Mesendoderm (in vitro differentiated cells): ENCODE measurements at regions not wholly inside any gene's neighbourhood (a gene's known extent, or its start where the extent isn't known, plus 50 kb on each side); places are given as distances from the start of the nearest gene placed in this dataset.

ENCODE experiments used
- DNase-seq: peaks from one replicate; pipeline ENCODE4 v3.0.0; 2013
- H2AK5ac ChIP-seq: 2 replicates; pipeline ENCODE4 v1.6.1; 2013; ENCODE audit warnings: low read length, inconsistent platforms
- H2BK120ac ChIP-seq: 2 replicates; pipeline ENCODE4 v1.6.1; 2013; ENCODE audit warnings: low read depth, mild to moderate bottlenecking, low read length, moderate library complexity, mixed read lengths
- H2BK15ac ChIP-seq: replicated peaks from 2 replicates; pipeline ENCODE4 v1.6.1; 2013; ENCODE audit warnings: low read depth, mild to moderate bottlenecking, moderate library complexity
- H2BK5ac ChIP-seq: 2 replicates; pipeline ENCODE4 v1.6.1; 2013; ENCODE audit warnings: low read length, inconsistent platforms
- H3K18ac ChIP-seq: 2 replicates; pipeline ENCODE4 v1.6.1; 2013; ENCODE audit warnings: mild to moderate bottlenecking, low read length, mixed read lengths
- H3K23ac ChIP-seq: one replicate; pipeline ENCODE4 v1.6.1; 2013; ENCODE audit warnings: low read length
- H3K27ac ChIP-seq: 2 replicates; pipeline ENCODE4 v1.5.1; 2013; ENCODE audit warnings: low read depth, mild to moderate bottlenecking, inconsistent platforms, low read length, moderate library complexity
- H3K27me3 ChIP-seq: 2 replicates; pipeline ENCODE4 v1.6.1; 2013; ENCODE audit warnings: low read length, control low read depth, mild to moderate bottlenecking, inconsistent platforms; ENCODE audit not compliant: insufficient read depth, poor library complexity
- H3K36me3 ChIP-seq: 2 replicates; pipeline ENCODE4 v1.6.1; 2013; ENCODE audit warnings: low read length, inconsistent platforms; ENCODE audit not compliant: control insufficient read depth, insufficient read depth
- H3K4ac ChIP-seq: one replicate; pipeline ENCODE4 v1.6.1; 2013; ENCODE audit warnings: low read depth, mild to moderate bottlenecking, low read length, moderate library complexity
- H3K4me1 ChIP-seq: 2 replicates; pipeline ENCODE4 v1.6.1; 2013; ENCODE audit warnings: low read depth, low read length, inconsistent platforms; ENCODE audit not compliant: control insufficient read depth
- H3K4me2 ChIP-seq: 2 replicates; pipeline ENCODE4 v1.6.1; 2013; ENCODE audit warnings: low read length
- H3K4me3 ChIP-seq: 2 replicates; pipeline ENCODE4 v1.5.1; 2013; ENCODE audit warnings: mild to moderate bottlenecking, low read length
- H3K56ac ChIP-seq: one replicate; pipeline ENCODE4 v1.6.1; 2013; ENCODE audit warnings: low read length
- H3K79me1 ChIP-seq: 2 replicates; pipeline ENCODE4 v1.6.1; 2013; ENCODE audit warnings: low read length, inconsistent platforms
- H3K79me2 ChIP-seq: 2 replicates; pipeline ENCODE4 v1.6.1; 2013; ENCODE audit warnings: mild to moderate bottlenecking, low read length; ENCODE audit not compliant: control insufficient read depth, insufficient read depth
- H3K9ac ChIP-seq: 2 replicates; pipeline ENCODE4 v1.6.1; 2013; ENCODE audit warnings: low read length, inconsistent platforms
- H4K5ac ChIP-seq: one replicate; pipeline ENCODE4 v1.6.1; 2013; ENCODE audit warnings: low read length
- H4K8ac ChIP-seq: one replicate; pipeline ENCODE4 v1.6.1; 2013; ENCODE audit warnings: low read depth, mild to moderate bottlenecking, control low read depth, low read length, moderate library complexity
- WGBS: extraction: QIAGEN DNeasy Blood & Tissue Kit; methylation state at CpG from one replicate; pipeline ENCODE4 v1.1.7; 2013; ENCODE audit warnings: low lambda C conversion rate, missing lambda C conversion rate; ENCODE audit not compliant: insufficient coverage; ENCODE audit errors: extremely low coverage; 5-methylcytosine and 5-hydroxymethylcytosine counted together

DNA sequence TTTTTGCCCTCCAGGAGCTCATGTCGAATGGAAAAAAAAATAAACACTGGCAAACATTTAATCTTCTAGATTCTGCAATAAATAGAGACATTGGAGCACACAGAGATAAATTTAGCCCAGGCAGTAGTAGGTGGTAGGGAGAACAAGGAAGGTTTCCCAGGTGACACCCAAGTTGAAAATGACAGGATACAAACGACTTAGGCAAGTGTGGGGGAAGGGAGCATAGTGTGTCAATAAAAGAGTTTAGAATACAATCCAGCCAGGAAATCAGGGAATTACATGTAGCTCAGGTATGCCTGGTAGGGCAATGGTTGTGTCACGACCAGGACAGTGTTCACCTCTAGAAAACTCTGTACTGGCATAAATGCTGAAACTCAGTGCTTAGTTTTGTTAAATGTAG, 364.6 kb upstream of the AGTR1 start:
- H3K36me3 ChIP-seq = no peaks in the 10 kb centered on the region
- H3K9ac ChIP-seq = no peak overlapping the region
- peaks cover 3% of the 10 kb centered on the region for H3K4me1 ChIP-seq
- no peak overlapping the region for H2BK5ac ChIP-seq
- no peak overlapping the region for H3K4me3 ChIP-seq
- no peaks in the 10 kb centered on the region for H3K79me2 ChIP-seq
- H3K56ac ChIP-seq = no peak overlapping the region
- H3K79me1 ChIP-seq = no peaks in the 10 kb centered on the region
- H4K8ac ChIP-seq = no peak overlapping the region
- no peak overlapping the region for H4K5ac ChIP-seq
- no peak overlapping the region for H3K4me2 ChIP-seq
- H3K4ac ChIP-seq = no peak overlapping the region
- no peaks in the 10 kb centered on the region for H3K27me3 ChIP-seq
- H2AK5ac ChIP-seq = no peak overlapping the region
- WGBS = no CpG with 5 or more reads among the region's 3 CpGs
- no peak overlapping the region for H3K18ac ChIP-seq
- H2BK15ac ChIP-seq = no peak overlapping the region
- DNase-seq = peak; percentile 82
- no peak overlapping the region for H3K27ac ChIP-seq
- H3K23ac ChIP-seq = no peak overlapping the region
- no peak overlapping the region for H2BK120ac ChIP-seq

DNA sequence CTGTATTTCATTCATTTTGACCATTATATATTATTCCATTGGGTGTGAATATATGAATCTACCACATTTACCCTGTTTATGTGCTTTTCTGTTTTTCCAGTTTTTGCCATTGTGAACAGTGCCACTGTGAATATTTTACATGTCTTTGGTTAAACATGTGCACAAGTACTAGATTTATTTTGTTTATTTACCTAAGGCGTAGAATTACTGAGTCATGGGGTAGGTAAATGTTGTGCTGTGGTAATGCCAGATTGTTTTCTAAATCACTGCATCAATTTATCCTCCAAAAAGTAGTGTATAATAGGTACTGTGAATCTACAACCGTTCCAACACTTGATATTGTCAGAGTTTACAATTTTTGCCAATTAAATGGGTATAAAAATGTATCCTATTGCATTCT, 362.1 kb upstream of the AGTR1 start:
- DNase-seq = no peak
- no peak overlapping the region for H2AK5ac ChIP-seq
- H2BK120ac ChIP-seq = no peak overlapping the region
- peaks cover under 1% of the 10 kb centered on the region for H3K4me1 ChIP-seq
- H3K27ac ChIP-seq = no peak overlapping the region
- no peaks in the 10 kb centered on the region for H3K79me2 ChIP-seq
- no CpG with 5 or more reads among the region's 2 CpGs for WGBS
- H3K56ac ChIP-seq = no peak overlapping the region
- H3K23ac ChIP-seq = no peak overlapping the region
- no peak overlapping the region for H3K4me3 ChIP-seq
- H2BK5ac ChIP-seq = no peak overlapping the region
- no peak overlapping the region for H4K5ac ChIP-seq
- H3K79me1 ChIP-seq = no peaks in the 10 kb centered on the region
- H3K36me3 ChIP-seq = no peaks in the 10 kb centered on the region
- H3K18ac ChIP-seq = no peak overlapping the region
- H3K4ac ChIP-seq = no peak overlapping the region
- no peak overlapping the region for H3K9ac ChIP-seq
- H3K4me2 ChIP-seq = no peak overlapping the region
- no peak overlapping the region for H2BK15ac ChIP-seq
- no peaks in the 10 kb centered on the region for H3K27me3 ChIP-seq
- H4K8ac ChIP-seq = no peak overlapping the region

DNA sequence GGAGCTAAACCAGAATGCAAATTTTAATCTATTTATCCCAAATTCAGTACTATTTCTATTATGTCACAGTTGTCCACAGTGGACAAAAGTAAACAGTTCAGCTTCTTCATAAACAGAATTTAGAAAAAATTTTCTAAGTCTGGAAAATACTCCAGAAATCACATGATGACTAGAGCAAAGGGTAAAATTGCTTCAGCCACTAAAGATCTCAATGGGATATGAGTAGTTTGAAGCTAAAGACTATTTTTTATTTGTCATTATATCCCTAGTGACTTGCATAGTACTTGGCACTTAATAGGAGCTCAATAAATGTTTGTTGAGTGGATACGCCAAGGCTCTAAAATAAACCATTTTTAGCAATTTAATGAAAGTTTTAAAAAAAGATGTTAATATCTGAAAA, 354.3 kb upstream of the AGTR1 start:
- Histone ChIP-seq H2AK5ac (no peak overlapping the region), H2BK15ac (no peak overlapping the region), H3K18ac (no peak overlapping the region), H3K56ac (no peak overlapping the region), H3K4me3 (no peak overlapping the region), H2BK120ac (no peak overlapping the region), H3K4me1 (no peaks in the 10 kb centered on the region), H3K79me2 (no peaks in the 10 kb centered on the region), H3K23ac (no peak overlapping the region), H4K8ac (no peak overlapping the region), H3K4ac (no peak overlapping the region), H3K9ac (no peak overlapping the region), H3K79me1 (no peaks in the 10 kb centered on the region), H3K4me2 (no peak overlapping the region), H4K5ac (no peak overlapping the region), H3K36me3 (no peaks in the 10 kb centered on the region), H3K27ac (no peak overlapping the region), H2BK5ac (no peak overlapping the region), H3K27me3 (no peaks in the 10 kb centered on the region)
- no peak for DNase-seq
- WGBS = no CpG with 5 or more reads among the region's 1 CpG

DNA sequence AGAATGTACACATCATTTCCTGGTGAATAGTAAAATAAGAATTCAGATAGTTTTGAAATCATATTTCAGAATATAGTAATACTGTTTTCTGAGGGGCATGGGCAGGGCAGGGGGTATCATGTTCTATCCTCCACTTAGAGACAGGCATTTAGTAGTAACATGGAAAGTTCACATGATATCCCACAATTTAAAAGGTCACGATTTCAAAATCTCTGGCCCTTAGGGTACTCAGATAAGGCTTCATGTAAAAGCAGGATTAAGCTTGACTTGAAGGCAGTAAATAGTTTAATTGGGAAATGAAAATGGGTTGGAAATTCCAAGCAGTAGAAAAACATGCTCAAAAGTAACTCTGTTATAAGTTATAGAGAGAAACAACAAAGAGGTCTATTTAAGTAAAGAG, 353.2 kb upstream of the AGTR1 start:
- Histone ChIP-seq H3K27me3 (no peaks in the 10 kb centered on the region), H3K4me2 (no peak overlapping the region), H3K56ac (no peak overlapping the region), H3K79me2 (no peaks in the 10 kb centered on the region), H3K4me1 (no peaks in the 10 kb centered on the region), H4K8ac (no peak overlapping the region), H3K23ac (no peak overlapping the region), H2BK15ac (no peak overlapping the region), H3K27ac (no peak overlapping the region), H2AK5ac (no peak overlapping the region), H2BK120ac (no peak overlapping the region), H4K5ac (no peak overlapping the region), H3K18ac (no peak overlapping the region), H3K36me3 (no peaks in the 10 kb centered on the region), H3K4ac (no peak overlapping the region), H2BK5ac (no peak overlapping the region), H3K4me3 (no peak overlapping the region), H3K79me1 (no peaks in the 10 kb centered on the region), H3K9ac (no peak overlapping the region)
- DNase-seq = no peak
- no CpG with 5 or more reads among the region's 1 CpG for WGBS

DNA sequence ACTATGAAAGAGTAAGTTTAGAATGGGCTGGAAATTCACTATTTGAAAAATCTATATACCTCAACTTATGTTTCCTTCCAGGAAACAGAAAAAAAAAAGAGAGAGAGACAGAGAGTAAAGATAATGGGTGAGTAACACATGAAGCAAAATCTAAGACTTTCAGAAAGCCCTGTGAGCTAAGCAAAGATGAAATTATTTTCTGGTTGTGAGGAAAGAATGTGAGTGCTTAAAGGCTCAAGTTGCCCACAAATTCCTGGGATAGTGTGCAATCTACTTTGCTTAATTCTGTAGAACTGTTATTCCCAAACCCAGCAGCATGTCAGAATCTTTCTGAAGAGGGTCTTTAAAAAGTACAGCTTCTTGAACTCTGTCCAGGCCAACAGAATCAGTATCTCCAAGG, 337.7 kb upstream of the AGTR1 start:
- no peak overlapping the region for H3K18ac ChIP-seq
- H3K27me3 ChIP-seq = no peaks in the 10 kb centered on the region
- no peak overlapping the region for H3K9ac ChIP-seq
- no peak overlapping the region for H3K4ac ChIP-seq
- no peak overlapping the region for H2BK120ac ChIP-seq
- H3K27ac ChIP-seq = no peak overlapping the region
- H3K4me1 ChIP-seq = no peaks in the 10 kb centered on the region
- H3K56ac ChIP-seq = no peak overlapping the region
- H2BK5ac ChIP-seq = no peak overlapping the region
- no peak overlapping the region for H3K4me3 ChIP-seq
- no peaks in the 10 kb centered on the region for H3K79me2 ChIP-seq
- no peak overlapping the region for H3K4me2 ChIP-seq
- no peaks in the 10 kb centered on the region for H3K36me3 ChIP-seq
- H2BK15ac ChIP-seq = no peak overlapping the region
- no peak overlapping the region for H3K23ac ChIP-seq
- no peak for DNase-seq
- H3K79me1 ChIP-seq = no peaks in the 10 kb centered on the region
- H4K5ac ChIP-seq = no peak overlapping the region
- no peak overlapping the region for H4K8ac ChIP-seq
- no peak overlapping the region for H2AK5ac ChIP-seq

DNA sequence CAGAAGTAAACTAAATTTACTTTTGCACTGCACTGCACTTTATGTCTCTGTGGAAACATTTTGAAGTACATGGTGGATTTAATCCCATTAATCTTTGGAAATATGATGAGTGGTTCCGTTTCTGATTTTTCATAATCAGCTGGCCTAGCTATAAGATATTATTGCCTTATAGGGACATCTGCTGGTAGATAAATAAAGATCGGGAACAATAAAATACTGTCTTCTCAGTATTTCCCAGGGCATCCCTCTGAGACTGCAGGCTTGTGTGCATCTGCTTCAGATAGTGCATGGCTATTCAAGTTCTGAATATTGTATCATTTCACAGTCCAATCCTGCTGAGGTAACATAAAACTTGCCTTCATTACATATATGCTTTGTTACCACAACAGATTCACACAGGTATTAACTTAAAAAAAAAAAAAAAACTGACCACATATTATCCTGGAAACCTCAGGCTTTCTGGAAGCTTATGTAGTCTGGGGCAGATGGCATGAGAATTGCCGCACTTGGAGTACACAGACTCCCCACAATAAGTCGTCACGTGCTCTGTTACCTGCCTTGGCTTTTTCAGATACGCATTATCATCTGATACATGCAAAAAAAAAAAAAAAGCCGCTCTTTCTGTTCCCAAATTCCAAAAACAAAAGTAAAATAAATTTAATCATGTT, 330.8 kb upstream of the AGTR1 start:
- Histone ChIP-seq H3K23ac (no peak overlapping the region), H3K56ac (no peak overlapping the region), H2AK5ac (no peak overlapping the region), H3K27ac (no peak overlapping the region), H3K4me3 (no peak overlapping the region), H3K4me1 (no peaks in the 10 kb centered on the region), H2BK15ac (no peak overlapping the region), H3K18ac (no peak overlapping the region), H3K27me3 (no peaks in the 10 kb centered on the region), H2BK5ac (no peak overlapping the region), H3K79me1 (no peaks in the 10 kb centered on the region), H3K36me3 (no peaks in the 10 kb centered on the region), H3K4ac (no peak overlapping the region), H3K79me2 (no peaks in the 10 kb centered on the region), H4K5ac (no peak overlapping the region), H2BK120ac (no peak overlapping the region), H3K4me2 (no peak overlapping the region), H4K8ac (no peak overlapping the region), H3K9ac (no peak overlapping the region)
- DNase-seq = peak; percentile 1
- no CpG with 5 or more reads among the region's 7 CpGs for WGBS
